Activated CD4-positive, alpha-beta T cell treated with anti-CD3 and anti-CD28 coated beads for 48 hours (primary cell): ENCODE measurements at regions not wholly inside any gene's neighbourhood (a gene's known extent, or its start where the extent isn't known, plus 50 kb on each side); places are given as distances from the start of the nearest gene placed in this dataset.

Experiments used
- DNase-seq: peaks from one replicate; pipeline ENCODE4 v3.0.0-alpha.2; 2020

DNA sequence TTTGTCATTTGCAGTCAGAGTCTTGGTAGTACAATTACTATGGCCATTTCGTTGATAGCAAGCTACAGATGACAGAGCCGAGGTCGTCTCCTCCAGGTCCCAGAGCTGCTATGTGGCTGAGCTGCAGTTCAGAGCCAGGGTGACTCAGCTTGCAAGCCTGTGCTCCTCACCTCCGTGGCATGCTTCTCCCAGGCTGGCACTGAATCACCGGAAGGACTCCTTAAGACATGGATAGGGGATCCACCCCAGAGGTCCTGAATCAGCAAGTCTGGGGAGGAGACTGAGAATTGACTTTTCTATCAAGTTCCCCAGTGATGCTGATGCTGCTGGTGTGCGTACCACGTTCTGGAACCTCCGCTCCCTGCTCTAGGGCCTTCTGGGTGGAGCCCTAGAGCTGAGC, 291.2 kb downstream of the CDH26 start:
- DNase-seq = no peak

DNA sequence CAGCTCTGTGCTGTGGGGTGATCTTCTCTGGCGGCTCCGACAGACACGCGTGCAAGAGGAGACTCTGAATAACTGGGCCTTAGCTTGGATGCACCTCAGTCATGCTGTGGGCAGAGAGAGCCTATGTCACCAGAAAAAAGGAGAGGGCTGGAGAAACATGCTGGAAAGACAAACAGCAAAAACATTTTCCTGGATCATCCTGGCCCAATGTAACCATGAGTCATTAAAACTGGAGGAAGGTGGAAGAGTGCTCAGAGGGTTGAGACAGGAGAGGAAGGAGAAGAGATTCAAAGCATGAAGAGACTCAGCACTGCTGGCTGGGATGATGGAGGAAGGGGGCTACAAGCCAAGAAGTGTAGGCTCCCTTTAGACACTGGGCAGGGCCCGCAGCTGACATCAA, 292.0 kb downstream of the CDH26 start:
- DNase-seq = no peak

DNA sequence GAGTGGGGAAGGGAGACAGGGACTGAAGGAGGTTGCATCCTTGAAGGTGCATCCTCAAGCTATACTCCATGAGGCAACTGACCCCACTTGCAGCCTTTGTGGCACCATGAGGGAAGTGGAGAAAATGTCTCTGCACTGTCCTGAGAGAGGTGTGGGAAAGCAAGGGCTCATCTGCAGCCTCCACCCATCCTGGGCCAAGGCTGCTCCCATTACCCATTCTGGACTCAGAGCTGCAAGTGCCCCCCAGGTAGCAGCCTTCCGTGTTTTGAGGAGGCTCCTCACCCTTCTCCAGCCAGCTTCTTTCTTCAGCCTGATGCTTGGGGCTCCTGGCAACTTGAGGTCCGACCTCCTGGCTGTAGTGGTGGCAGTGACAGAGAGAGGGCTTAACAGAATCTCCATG, 294.6 kb downstream of the CDH26 start:
- DNase-seq = no peak

DNA sequence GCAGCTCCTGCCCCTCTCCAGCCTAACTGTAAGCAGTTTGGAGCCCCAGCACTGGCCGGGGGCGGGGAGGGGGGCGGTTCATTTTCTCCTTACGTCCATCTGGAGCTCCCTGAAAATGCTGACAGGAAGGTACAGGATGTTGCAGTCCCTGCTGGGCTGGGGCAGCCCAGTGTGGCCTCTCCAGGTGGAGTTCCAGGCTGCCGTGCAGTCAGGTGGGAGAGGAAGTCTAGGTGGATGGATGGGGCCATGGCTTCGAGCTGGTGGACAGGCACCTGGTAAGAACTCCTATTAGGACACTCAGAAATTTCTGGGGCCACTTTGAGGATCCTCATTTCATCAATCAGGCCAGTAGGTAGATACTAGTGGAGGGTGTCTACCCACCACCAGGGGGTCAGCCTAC, 295.2 kb downstream of the CDH26 start:
- no peak for DNase-seq

DNA sequence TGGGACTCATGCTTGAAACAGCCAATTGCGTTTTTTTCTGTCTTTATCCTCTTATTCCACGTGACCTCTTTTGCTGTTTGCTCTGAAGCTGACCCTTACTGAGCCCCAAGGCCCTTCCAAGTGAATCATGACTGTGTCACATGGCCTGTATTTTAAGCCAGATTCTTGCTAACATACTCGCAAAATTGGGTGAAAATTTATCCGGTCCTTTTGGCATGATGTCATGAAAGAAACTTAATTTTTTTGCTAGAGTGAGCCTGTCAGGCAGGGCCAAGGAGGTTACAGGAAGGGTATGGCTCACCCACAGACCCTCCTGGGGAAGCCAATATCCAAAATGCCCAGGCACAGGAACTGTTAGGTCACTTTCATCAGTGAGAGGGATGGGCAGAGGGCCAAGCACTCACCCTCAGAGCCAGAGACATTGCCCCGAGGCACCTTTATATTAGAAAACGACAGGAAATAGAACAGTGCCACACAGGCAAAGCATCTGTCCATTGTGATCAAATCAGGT, 296.7 kb downstream of the CDH26 start:
- no peak for DNase-seq

DNA sequence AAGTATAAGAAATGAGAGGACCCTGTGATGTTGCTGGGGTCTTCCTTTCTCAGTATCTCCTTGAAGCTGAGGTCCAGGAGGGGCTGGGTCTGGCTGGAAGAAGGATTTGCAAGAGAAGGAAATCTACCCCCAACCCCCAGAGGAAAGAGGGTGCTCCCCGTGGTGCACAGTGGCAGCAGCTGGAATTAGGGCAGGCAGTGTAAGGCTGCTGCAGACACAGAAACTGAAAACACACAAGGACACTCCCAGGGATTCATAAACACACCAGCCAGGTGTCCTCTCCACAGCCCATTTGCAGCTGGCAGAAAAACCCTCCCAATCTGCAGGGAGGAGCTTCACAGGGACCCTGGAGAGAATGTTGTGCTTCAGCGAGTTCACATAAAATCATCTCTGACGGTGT, 297.2 kb downstream of the CDH26 start:
- DNase-seq = no peak

DNA sequence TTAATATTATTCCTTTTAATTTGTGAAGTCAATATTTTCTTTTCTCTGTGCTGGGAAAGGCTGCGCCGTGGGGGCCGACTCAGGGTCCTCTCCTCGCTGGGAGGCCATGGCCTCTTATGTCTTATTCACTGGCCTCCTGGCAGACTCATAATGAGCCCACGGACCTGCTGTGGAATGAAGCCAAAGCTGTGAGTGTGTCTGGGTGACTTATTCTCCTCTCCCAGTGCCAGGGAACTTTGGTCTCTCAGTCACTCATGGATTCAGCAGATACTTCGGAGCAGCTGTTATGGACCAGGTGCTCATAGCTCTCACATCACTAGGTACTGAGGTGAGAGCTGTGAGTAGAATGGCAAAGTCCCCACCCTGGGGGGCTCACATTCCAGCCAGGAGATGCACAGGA, 297.6 kb downstream of the CDH26 start:
- DNase-seq = no peak

DNA sequence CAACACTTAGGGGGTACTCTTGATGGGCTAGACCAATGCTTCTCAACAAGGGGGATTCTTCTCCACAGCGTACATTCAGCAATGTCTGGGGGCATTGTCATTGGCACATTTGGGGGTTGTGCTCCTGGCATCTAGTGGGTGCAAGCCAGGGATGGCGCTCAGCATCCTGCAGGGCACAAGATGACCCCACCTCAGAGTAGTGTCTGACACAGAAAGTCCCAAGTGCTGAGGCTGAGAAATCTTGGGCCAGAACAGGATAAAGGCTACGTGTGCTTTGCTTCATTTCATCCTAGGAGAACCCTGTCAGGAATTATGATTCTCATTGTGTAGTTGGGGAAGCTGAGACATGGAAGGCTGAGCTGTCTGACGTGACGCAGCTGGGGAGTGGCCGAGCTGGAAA, 298.6 kb downstream of the CDH26 start:
- no peak for DNase-seq

DNA sequence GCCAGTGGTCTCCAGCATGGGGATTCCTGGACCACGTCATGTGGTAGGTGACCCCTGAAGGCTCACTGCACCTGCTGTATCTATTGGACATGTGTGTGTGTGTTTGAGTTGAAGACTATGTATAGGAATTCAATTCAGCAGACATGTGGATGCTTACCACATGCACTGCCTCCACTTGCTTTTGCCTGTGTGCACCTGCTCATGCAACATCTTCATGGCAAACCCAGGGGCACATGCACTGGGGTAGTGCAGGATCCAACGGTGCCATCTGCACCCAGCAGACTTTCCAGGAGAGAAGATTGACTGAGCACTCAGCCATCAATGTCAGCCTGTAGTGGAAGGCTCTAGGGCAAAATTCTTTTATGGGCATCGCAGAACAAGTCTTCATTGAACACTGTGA, 299.4 kb downstream of the CDH26 start:
- no peak for DNase-seq

DNA sequence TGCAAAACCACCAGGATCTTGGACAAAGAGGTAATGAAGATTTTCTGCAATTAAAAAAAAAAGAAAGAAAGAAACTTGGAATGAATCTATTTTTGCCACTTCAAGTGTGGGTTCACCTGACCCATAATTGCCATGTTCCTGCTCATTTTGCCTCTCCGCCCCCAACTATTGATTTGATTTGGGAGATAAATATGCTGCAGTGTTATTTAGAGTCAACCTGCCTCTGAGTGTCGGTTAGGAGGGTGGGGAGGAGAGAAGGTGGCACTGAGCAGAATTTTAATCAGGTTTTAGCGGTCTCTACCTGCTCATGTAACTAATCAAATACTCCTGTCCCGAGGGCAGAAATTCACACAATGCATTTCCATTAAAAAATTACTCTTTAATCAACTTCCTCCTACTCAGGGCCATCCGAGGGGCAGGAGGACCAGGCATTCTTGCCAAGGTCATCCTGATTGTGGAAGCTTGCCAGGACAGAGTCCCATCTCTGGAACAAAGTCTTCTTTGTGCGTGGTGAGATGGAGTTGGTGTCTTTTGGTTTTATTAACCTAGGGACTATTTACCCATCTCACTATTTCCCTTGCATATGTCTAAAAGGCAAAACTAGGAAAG, 300.1 kb downstream of the CDH26 start:
- DNase-seq = no peak

DNA sequence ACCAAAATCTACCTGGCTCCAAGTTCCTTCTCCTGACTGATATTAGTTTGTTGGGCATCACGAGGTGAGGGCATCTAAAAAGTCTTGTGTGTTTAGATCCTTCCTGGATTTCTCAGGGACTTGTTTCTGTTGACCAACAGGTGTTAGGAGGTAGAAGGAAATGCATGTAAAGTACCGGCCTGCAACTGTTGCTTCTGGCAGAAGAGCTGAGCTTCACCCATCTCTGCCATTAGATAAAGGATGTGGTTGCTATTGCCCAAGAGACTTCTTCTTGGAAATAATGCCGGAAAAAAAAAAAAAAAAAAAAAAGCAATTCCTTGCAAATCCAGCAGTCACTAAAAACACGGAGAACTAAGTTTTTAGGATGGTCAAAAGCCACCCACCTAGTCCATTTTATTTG, 303.1 kb downstream of the CDH26 start:
- DNase-seq = no peak

DNA sequence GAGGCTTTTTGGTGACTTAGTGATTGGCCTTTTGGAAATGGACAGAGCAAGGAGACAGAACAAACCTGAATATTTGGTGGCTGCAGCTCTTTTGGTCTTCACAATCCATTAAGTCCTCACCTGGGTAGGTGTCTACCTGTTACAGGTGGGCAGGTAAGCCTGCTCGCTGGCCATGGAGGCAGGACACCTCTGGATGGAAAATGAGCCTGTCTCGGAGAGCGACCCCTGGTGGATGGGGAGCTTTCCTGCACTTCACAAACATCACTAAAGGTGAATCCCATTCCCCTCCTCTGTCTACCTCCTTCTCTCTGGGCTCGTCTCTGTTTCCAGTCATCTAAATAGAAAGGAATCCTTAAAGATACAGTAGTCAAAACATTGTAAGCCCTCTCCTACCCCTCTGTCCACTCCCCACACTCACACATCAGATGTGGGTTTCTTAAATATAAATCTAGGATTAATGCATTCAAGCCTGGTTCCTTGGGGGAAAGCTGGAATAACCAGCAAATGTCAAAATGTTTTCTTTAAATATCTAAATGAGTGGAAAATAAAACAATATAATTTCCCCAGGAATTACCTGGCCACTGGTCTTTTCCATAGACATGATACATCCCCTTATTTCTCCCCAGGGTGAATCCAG, 304.9 kb downstream of the CDH26 start:
- peak; percentile 66 for DNase-seq

DNA sequence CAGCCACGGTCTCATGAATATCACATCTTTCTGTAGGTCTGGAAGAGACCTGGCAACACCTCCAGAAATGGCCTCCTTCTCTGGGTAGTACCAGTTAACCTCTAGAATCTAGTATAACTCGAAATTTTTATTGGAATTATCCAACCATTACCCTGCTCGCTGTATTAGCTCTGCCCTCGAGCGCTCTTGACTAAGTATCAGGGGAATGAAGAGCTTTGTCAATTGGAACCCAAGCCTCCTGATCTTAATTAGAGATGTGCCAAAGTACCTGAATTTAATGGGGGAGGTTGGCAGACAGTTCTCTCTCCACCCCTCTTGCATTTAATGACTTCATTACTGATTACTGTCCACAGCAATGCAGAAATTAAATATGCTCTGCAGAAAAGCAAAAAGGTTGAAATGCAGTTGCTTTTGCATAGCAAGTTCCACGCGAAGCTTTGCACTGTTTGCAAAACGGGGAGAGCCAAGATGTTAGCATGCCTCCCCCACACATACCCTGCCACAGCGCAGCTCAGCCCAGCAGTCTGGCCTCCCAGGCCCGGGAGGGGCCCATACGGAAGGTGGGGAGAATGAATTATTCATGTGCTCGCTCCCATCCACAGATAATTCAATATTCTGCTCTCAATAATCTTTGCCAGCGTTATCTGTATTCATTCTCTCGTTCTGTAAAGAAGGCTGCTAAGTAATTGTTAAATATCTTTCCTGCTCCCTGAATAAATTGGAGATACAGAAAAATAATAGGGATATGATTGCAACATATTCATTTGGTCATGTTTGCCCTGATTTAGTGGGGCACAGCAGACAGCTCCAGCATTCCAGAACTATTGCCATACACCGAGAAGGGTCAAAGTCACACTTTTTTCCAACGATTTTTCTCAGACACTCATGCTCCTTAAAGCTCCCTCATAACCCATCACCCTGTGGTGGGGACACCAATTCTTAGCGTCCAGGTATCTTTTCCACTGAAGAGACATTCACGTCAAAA, 305.8 kb downstream of the CDH26 start:
- DNase-seq = no peak

DNA sequence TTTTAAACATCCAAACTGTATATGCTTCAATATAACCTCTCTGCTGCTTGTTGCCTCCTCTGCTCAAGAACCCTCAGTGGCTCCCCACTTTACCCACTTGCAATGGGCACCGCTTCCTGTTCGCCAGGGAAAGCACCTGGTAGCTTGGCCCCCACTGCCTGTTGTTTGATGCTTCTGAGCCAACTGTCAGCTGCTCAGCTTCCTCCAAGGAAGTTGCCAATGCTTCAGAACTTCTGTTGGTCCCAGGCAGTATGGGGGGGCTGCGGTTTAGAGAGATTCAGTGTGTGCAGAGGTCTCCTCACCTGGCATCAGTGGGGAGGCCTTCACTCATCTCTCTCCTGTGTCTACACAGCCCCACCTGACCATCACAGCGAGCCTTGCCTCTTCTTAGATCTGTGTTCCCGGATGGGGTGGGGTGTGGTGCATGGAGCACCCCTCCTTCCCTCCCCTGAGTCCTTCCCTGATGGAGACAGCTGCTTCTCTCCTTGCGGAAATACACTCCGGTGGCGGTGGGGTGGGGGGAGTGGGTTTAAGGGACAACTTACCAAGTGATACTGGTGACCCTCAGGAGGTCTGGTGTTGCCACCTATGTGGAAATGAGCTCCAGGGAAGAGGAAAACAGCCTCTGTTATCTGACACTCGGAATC, 308.1 kb downstream of the CDH26 start:
- DNase-seq = no peak

DNA sequence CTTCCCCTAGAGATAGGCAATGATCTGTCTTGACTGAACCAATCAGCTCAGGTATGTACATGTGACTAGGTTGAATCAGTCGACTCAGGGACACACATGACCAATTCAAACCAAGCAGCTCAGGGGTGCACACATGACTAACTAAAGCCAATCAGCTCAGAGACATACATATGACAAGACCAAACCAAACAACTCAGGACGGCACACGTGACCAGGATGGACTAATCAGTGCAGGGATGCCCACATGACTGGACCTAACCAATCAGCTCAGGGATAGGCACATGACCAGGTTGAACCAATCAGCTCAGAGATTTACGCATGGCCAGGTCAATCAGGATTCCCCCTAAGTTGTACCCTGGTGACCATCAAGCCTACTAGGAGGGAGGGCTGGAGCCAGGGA, 310.3 kb downstream of the CDH26 start:
- no peak for DNase-seq

DNA sequence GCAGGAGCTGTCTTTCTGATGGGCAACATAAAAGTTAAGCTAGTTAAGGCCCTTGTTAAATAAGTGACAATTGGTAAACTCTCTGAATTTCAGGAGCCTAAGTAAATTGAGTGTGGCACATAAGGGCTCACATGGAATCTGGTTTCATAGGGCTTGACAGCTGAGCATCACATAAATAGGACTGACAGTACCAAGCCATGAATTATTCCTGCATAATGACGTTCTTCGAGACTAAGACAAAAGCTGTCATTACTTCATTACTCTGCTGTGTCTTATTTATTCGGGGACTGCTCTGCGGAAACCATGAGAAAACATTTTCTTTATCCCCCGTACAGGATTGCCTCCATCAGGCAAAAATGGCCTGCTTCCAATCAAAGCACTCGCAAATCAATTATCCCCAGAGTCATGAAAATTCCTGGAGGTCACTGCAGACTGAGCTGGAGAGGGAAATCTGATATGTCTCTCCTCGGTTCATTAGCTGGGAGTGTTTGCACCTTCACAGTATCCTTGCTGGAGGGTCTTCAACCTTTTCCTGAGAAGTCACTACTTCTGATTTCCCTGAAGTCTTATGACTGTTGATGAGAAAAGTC, 311.4 kb downstream of the CDH26 start:
- no peak for DNase-seq

DNA sequence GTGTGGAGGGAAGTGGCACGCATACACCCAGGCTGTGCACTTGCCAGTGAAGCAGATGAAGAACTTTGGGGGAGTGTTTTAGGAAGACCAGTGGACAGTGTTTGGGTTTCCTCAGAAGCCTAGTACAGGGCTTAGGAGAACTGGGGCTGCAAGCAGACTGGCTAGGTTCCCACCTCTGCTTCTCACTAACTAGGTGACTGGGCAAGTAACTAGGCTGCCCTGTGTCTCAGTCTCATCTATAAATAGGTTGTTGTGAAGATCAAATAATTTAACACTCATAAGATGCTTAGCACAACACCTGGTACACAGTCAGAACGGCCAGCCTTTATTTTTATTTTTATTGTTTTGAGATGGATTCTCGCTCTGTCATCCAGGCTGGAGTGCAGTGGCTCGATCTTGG, 312.1 kb downstream of the CDH26 start:
- no peak for DNase-seq

DNA sequence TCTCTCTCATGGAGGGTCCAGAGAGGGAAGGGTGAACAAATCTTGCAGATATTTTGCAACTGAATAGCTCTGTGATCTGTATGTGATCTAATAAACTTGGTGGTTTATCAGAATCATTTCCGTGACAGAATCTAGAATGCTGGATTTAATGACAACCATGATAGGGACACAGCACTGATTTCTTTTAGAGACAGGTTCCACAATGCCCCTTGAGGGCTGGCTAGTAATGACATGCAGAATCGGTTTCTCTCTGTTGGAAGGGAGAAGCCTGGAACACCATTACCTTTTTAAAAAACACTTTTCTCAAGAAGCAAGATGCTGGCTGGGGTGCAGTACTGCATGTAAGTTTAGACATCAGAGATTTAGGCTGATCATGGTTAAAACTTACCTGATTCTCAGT, 313.4 kb downstream of the CDH26 start:
- DNase-seq = no peak

DNA sequence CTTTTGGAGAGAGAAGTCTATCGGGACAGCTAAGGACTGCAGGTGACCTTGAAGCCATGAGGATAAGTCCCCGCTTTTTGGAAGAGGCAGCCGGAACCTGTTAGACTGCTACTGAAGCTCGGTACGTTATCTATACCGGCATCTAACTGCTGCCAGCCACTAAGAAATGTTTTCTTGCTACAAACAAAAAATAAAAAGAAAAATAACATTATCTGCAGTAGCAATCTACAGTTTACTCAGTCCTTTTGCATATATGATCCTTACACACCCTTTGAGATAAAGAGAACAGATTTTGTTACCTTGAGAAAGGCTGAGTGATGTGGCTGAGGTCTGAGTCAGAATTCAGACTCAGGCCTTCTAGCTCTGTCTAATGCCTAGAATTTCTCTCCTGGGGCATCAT, 314.6 kb downstream of the CDH26 start:
- no peak for DNase-seq

DNA sequence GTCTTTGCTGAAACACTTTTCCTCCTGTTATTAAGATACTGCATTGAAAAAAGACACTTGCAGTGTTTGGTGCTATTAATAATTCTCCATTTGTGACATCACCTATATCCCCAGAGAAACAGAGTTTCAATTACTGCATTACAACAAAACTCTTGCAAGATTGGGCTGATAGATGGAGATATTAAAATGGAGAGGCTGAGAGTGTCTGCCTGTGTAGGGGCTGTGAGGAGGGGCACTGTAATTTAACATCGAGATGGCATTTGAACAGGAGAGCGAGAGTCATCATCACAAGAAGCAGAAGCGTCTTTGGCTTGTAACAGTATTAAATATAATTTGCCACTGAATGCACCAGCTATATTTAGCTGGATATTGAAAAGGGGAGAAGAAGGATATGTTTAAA, 316.5 kb downstream of the CDH26 start:
- DNase-seq = no peak

DNA sequence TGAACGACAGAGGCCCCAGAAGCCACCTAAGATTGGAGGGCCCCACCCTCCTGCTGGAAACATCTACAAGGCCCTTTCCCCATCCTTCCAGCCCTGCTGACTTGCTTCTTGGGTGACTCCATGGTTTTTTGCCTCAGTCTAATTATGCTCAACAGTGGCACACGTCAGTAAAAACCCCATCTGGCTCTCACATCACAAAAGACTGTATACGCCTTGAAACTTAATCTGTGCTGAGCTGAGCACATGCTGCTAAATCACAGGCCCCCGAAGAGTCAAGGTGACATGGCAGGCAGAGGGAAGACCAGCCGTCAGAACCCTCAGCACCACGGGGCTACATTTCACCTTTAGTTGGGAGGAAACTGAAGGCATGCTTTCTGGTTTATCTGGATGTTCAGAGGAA, 323.1 kb downstream of the CDH26 start:
- DNase-seq = no peak

DNA sequence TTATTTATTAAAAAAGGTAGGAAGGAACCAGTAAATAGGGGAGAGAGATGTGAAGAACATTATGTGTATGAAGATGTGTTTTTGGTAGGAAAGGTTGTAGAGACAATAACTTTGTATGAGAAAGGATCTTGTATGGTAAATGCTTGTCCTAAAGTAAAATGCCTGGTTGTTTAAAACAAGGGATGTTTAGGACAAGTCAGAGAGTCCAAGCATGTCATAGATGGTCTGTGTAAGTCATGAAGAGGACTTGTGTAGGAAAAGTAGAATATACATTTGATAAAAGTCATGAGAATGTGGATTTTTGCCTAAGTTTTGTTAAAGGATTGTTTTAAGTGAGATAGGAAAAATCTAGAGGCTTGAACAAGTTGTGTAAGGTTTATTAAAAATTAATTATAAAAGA, 325.1 kb downstream of the CDH26 start:
- no peak for DNase-seq

DNA sequence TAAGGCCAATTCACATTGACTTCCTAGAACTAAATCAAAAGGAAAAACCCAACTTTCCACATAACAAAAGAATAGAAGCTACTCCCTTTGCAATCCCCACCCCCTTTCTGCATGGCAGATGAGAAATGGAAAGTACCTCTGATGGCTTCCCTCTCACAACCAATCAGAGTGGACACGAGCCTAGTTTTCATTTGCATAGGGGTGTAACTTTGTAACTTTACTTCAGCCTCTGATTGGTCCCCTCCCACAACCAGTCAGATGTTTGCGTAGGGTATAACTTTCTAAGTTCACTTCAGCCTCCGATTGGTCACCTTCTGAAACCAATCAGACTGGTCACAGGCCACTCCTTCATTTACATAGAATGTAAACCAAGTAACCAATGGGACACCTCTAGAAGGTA, 328.5 kb downstream of the CDH26 start:
- DNase-seq = no peak
